HG03575 (cell line): ENCODE measurements at regions not wholly inside any gene's neighbourhood (a gene's known extent, or its start where the extent isn't known, plus 50 kb on each side); places are given as distances from the start of the nearest gene placed in this dataset.

Source experiments
- ATAC-seq: cut with Tn5 transposase; IDR thresholded peaks from one replicate; pipeline ENCODE4 v1.9.1; 2021; ENCODE audit not compliant: unreplicated experiment, insufficient number of reproducible peaks, low FRiP score; ENCODE audit errors: extremely low read depth

DNA sequence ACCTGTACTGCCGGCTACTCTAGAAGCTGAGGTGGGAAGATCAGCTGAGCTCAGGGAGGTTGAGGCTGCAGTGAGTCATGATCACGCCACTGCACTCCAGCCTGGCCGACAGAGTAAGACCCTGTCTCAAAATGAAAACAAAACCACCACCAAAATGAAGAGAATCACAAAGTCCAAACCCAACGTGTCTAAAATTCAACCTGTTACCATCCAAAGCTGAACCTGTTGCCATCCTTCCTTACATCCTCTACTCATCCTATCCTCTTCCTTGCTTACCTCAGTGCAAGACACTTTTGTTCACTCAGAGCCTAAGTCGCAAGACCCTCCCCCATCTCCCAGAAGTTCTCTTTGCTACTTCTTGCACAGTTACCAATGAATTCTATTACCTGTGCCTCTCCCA is 299.7 kb downstream of the ATP23 start:
- no peak for ATAC-seq

DNA sequence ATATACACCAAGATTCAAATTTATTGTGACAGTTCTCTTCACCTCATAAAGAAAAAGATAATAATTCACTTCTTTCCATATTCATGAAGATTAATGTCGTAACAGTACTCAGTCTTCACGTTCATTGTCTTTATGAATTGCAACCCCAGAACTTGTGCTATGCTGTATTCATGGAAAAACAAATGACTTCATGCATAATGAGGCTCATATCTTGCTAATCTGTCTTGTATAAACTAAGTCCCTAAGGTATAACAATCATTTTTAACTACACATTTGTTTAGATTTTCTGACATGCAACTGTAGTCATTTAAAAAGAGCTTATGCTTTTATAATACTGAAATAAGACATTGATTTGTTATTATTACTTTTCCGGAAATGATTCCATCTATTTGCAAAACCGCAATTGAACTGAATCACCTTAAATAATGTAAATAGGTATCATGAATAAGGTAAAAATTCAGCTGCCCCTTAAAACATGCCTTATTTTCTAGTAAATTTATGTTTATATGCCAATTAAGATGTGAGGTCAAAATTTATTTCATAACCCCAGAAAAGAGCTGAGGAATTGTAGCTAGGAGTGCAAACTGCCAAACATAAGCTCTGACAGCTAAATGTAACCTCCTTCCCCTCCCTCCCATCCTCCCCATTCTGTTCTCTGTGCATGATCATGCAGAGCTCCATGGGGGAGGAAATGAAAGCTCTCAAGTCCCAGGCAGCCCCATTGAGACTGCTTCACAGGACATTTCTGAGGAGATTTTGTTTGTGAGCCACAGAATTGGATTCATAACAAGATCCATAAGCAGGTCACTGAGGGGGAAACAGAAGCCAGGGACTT is 301.6 kb downstream of the ATP23 start:
- ATAC-seq, result no peak

DNA sequence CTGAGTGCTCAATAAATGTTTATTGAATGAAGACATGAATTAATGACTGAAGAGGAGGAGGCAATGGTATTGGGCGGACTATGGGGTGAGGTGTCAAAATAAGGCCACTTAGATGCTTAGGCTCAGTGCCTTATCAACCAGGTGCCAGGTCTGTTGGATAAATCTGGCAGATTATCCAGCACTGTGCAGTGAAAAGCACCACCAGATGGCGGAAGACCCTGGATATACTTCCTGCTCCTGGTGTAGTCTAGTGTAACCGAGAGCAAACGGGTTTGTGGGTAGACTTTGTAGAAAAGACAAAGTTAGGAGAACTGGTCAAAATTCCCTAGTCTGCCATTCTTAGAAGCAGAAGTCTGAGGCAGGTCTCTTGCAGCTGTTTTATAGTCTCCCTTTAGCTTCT is 306.3 kb downstream of the ATP23 start:
- ATAC-seq, result no peak

DNA sequence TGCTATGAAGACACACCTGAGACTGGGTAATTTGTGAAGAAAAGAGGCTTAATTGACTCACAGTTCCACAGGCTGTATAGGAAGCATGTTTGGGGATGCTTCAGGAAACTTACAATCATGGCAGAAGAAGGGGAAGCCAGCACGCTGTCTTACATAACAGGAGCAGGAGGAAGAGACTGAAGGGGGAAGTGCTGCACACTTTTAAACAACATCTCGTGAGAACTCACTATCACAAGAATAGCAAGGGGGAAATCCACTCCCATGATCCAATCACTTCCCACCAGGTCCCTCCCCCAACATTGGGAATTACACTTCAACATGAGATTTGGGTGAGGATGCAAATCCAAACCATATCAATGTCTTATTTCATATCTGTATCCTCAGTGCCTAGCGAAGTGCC is 307.2 kb downstream of the ATP23 start:
- no peak for ATAC-seq

DNA sequence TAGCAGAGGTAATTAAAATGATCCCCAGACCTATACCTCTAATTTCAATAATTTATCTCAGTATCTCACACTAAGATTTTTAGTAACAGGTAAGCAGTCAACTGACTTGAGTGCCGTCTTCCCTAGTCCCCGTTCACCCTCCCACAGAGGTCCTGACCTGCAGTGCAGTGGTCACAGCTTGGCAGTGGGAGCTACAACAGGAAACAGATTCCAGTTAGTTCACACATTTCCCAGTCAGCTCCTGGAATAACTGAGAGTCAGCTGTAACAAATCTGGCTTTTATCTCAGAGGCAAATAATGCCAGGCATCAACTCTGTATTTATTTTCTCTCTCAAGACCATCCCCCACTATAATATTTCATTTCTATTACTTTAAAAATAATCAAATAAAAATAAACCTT is 308.2 kb downstream of the ATP23 start:
- ATAC-seq, result no peak

DNA sequence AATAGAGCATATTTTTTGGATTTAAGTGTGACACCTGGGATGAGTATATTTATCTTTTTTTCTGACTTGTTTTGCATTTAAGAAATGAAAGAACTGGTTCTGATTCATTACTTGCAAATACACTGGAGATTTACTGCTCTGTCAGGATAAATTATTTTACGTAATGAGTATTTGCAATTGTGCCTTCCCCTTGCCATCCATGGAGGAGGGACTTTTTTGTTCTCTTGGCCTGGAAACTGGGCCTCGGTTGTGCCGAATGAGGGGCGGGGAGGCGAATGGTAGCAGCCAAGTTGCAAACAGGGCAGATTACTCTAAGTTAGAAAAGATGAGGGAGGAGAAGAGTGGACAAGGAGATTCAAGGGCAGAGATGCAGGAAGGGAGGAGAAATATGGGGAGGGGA is 308.7 kb downstream of the ATP23 start:
- ATAC-seq, result no peak

DNA sequence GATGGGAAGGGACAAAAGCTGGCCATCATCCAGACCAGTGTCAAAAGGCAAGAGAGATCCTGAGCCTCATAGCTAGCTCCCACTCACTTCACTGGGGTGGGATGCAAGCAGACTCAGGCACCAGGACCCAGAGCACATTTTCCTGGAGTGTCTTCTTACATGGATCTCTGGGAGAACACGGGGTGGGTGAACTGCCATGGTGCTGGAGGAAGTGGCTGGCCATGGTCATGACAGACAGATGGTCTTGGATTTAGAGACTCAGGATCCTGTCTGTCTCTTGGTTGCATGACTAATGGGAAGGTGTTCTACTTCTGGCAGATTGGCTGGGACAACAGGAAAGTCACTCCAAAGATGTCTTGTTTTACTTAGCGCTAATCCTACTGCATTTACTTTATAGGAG is 311.5 kb downstream of the ATP23 start:
- no peak for ATAC-seq

DNA sequence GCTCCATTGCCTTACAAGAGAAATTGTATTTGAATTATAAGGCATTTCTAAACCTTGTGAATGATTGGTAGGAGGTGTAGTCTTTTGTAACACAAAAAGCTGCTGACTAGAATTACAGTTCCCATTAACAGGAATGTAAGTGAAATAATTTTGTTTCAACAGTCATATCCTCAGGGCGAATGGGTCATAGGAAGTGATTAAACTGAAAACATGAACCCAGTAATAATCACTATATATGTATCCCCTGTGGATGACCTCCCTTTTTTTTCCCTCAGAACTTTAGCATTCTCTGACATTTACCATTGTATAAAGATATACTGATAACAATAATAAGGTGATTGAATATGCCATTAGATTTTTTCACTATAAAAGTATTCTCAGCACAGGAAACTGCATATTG is 312.3 kb downstream of the ATP23 start:
- ATAC-seq, result no peak

DNA sequence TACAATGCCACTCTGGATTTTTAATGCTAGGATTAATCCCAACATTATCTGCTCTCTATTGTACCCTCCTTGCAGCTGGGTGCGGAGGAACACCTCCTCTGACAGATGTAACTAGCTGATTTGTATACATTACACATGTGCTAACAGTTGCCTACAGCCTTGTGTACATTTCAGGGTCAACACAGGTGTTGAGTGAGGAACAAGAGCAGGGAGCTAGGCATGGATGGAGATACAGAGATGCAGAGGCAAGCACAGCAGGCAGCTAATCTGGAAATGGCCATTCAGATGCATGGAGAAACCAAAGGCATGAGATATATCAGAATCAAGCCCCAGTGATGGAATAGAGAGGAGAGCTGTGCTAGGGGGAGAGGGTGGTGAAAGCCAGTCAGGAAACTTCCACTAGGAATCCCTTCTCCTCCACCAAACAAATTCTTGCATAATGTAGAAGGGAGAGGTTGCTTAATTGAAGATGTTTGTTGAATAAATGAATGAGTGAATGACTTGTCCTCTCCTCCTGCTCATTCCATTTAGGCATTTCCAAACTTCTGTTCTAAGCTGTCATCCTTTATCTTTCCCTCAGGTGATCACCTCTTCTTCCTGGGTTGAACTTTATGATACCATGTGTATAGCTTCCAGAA is 313.2 kb downstream of the ATP23 start:
- ATAC-seq, result no peak

DNA sequence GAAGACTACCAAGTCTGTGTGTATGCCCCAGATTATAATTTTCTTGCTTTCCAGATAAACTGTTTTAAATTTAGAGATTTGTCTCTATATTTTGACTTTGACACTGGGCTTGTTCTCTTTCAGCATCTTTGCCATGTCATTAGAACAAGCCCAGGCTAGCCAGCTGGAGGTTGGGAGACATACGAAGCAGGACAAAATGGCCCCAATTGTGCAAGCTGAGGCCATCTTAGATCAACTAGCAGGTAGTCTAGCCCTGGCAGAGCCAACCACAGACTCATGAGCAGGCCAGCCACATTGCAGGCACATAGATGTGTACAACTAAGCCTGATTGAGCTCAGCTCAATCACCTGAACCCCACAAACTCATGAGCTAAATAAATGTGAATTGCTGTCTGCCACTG is 321.4 kb downstream of the ATP23 start:
- no peak for ATAC-seq

DNA sequence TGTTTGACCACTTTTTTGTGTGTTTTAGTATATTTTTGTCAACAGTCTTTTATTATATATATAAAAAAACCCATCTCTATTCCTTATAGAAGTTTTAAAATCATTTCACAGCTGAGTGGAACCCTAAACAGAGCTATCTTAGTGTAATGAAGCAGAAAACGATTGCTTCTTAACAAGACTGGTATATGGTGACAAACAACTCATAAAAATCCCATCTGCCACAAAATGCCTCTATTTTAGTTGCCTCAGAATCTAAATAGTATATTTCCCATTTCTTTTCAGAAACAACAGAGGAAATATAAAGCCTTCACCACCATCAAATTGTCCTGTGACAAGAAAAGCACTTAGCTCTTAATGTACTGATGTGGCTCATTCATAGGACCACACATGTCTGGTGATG is 322.4 kb downstream of the ATP23 start:
- ATAC-seq, result no peak

DNA sequence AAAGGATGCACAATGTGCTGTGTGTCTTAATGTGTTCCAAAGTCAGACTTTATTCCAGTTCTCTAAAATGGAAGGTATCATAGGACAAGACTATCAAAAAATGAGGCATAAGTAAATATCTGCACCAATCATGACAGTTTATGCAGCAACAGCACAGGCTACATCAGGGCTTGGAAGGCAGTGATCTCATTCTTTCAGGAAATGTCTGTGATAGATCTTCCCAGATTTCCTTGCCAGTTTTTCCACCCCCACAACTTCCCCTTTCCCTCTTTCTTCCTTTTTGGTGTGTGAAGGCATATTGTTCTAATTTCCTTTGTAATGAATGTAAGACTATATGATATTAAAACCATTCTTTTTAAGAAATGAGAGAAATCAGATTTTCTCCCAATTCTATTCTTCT is 326.7 kb downstream of the ATP23 start:
- ATAC-seq, result no peak

DNA sequence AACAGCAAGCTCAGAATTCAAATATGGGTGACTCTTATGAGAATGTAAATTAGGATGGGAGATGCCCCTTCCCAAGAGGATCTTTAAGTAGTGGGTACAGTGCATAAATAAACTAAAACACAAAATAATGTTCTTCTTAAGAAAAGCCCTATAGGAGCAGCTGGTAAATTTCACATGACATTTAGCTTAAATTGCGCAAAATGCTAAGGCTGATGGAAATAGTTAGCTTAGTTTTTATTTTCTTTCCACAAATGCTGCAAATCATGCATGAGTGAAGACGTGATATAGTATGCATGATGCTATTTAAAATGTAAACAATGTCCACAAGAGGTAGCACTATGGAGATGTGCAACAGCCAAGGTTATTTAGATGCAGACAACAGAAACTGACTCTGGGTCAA is 328.1 kb downstream of the ATP23 start:
- no peak for ATAC-seq

DNA sequence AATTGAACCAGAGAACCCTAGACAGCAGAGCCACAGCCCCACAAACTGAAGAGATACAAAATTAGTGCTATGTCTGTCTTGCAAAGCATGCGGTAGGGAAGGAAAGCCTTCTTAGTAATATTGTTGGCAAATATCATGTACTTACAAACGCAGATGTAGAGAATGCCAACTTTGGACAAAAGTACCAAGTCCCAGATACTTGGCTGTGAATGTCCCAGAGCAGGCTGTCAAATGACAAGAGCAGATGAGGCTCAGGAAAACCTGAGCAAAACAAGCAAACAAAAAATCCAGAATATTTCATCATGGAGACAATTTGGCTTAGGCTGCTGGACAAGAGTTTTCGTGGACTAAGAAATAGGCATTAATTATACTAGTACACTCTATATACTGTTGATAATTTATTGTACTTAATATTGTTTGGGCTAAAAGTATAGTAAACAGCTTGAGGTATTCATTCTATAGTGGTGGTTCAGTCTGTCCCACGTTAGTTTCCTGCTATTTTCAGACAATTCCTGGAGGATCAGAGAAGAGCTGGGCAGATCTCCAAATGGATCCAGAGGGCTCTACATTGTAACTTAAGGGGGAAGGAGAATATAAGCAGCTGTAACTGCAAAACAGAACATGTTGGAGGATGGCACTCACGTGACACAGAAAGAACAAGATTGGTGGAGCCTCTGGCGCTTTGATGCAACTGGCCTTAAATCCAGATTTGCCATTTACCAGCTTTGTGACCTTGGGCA is 329.8 kb downstream of the ATP23 start:
- ATAC-seq, result no peak

DNA sequence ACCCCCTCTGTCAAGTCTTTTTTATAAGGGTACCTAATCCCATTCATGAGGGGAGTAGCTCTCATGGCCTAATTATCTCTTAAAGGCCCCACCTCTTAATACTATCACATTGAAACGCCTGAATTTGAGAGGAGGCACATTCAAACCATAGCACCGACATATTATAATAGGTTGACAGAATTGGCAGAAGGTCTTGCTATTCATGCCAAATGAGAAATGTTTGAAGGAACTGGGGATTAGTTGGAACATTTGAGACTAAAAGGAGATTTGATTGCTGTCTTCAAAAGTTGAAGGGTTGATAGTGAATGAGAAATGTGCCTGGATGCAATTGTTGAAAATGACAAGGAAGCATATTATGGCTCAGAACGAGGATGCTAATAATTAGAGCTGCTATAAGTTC is 331.1 kb downstream of the ATP23 start:
- no peak for ATAC-seq

DNA sequence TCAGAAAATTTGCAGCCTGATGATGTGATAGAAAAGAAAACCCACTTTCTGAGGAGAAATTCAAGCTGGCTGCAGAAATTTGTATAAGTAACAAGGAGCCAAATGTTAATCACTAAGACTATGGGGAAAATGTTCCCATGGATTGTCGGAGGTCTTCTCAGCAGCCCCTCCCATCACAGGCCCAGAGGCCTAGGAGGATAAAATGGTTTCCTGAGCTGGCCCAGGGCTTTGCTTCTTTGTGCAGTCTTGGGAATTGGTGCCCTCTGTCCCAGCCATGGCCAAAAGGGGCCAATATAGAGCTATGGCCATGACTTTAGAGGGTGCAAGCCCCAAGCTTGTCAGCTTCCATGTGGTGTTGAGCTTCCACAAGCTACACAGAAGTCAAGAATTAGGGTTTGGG is 335.9 kb downstream of the ATP23 start:
- ATAC-seq, result no peak

DNA sequence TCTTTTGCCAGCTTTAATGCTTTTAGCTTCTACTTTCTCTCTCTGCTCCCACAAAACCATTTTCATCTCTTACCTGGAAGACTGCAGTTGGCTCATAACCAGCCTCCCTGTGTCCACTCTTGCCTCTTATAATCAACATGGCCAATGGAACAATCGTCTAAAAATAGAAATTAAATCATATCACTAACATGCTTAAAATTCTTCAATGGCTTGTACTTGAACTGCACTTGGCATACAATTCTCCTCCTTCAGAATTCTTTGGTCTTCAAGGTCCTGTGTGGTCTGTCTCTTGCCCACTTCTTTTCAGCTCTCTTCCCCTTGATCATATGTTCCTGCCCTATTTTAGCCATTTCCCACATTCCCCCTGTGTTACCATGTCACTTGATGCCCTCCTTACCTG is 342.2 kb downstream of the ATP23 start:
- no peak for ATAC-seq

DNA sequence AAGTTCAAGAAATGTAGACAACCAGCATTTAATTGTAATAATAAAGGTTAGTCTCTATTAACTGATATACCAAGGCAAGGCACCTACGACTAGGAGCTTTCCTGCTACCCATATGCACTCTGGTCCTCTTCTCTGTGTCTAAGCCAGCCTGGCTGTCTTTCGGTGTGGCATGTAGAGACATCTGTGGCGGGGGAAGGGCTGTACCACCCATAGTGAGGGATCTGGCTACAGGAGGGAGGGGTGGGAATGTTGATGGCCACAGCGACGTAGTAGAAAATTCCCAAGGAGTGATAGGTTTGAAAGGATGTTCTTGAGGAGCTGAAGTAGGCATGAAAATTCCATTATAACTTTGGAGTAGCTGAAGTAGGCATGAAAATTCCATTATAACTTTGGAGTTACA is 344.2 kb downstream of the ATP23 start:
- no peak for ATAC-seq

DNA sequence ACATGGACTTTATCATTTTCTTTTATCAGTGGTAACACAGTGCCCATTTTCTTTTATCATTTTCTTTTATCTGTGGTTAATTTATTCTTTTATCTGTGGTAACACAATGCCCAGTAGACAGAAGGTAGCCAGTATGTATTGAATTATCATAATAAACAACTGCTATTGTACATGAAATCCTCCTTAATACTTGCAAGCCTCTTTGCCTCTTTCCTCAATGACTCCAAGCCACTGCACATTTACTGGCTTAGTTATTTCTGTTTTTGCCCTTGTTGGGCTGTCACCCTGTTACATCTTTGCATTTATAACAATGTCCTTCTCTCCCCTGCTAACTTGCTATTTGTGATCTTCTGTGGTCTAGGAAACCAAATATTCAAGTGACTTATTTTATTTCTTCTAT is 345.0 kb downstream of the ATP23 start:
- ATAC-seq, result no peak

DNA sequence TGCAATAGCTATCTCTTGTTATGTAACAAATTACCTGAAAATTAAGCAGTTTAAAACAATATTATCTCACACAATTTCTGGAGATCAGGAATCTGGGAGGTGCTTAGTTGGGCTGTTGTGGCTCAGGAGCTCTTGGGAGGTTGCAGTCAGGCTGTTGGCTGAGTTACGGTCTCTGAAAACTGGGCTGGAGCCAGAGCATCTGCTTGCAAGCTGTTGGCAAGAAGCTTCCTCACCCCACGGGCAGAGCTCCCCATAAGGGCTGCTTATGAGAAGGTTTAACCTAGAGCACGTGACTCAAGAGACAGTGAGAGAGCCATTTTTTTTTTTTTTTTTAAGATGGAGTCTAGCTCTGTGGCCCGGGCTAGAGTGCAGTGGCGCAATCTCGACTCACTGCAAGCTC is 346.8 kb downstream of the ATP23 start:
- no peak for ATAC-seq
